GM04504 (cell line): ENCODE measurements at regions not wholly inside any gene's neighbourhood (a gene's known extent, or its start where the extent isn't known, plus 50 kb on each side); places are given as distances from the start of the nearest gene placed in this dataset.
"Not testable (repeated sequence)": the region's sequence is repeated elsewhere in the genome, so short reads cannot be mapped to it uniquely, and the experiment has no call there.

Experiments
- DNase-seq: peaks from one replicate; pipeline ENCODE4 v3.0.0-alpha.2; 2012; ENCODE audit warnings: low read depth

DNA sequence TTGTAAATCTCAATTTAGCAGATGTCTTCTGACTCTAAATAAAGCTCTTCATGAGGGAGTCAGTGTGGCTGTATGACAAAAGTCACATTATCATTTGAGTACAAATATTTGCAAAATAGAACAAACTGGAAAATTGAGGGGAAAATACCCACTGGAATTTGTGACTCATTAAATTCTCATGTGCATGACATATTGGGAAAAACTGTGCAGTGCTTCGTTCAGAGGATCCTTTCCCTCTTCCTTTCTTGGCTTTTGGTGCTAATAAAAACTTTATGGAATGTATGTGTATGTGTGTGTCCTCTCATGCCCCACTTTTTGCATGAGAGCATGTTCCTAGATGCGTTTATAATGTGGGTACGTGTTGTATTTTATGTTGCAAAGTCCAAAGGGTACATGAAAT lies 267.8 kb downstream of the KTN1 start:
- no peak for DNase-seq

DNA sequence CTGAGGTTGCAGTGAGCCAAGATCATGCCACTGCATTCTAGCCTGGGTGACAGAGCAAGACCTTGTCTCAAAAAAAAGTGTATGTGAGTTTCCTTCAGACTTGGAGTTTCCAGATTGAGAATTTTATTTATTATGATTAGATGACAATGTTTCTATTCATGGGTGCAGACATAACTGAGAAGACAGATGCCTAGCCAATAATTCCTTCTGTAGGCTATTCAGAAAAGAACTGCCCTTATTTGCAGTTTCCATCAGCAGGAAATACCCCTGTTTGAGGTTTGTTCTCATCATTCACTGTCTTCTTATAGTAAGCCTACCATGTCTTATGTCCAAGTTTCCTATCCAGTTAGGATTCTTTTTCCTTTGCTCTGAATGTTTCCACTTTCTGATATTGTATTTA lies 269.0 kb downstream of the KTN1 start:
- DNase-seq: no peak

DNA sequence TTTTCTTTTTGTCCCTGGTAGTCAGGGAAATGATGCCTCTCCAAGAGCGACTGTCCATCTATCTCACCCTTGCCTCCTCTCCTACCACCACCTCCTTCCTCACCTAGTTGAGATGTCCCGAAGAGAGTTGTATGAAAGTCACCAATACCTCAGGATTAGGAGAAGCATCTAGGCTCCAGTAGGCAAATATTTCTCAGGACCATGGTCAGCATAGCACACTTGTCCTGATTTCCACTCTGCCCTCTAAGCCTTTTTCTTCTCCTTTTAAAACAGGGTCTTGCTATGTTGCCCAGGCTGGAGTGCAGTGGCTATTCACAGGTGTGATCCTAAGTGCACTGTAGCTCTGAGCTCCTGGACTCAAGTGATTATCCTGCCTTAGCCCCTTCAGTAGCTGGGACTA lies 268.4 kb upstream of the PELI2 start:
- DNase-seq: no peak

DNA sequence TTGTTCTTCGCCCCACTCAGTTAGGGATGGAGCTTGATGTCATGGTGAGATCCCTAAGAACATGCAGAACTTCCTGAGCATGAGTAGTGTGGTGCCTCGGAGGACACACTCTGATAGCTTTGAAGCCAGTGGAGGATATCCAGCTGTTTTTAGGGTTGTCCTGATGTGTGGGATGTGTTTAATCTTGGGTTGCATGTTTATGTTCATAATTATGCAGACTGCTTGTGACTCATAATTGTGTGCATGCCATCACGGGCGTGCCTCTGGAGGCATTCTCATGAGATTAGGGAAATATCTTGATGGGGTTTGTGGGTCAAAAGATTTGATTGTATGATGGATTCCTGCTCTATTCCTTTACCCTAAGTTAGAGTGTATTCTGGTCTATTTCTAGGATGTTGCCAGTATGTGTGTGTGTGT lies 267.4 kb upstream of the PELI2 start:
- DNase-seq: no peak

DNA sequence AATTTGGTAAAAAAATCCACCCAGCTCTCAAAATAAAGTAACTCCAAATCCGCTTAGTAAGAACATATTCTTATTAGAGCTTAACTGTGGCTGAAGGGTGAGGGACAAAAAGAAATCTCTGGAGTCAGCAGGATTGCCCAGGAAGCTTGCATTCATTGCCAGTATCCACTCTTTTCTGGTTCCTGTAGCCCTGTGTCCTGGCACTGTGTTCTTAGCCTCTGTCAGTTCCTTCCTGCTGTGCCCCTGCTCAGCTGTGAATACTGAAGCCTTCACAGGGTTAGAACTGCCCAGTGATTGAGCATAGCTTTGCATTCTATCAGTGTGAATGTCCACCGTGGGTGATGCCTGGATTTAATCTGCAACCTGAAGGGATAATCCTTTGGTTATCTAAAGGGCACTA lies 266.9 kb upstream of the PELI2 start:
- DNase-seq: no peak

DNA sequence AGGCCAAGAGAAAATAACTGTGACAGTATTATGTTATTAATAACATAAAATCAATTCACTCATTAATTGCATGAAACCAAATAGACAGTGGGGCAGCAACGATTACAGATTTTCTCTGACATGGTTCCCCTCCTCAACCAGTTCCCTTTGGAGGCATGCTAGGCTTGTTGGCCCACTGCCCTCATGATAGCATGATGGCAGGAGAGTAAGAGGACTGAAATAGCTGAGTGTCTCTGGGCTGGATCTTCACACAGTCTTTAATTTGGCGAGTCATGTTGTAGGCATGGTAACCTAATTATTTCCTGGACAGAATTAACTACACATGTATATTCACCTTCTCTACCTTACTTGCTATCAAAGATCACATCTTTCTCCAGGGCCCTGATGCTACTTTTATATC lies 266.2 kb upstream of the PELI2 start:
- DNase-seq: no peak

DNA sequence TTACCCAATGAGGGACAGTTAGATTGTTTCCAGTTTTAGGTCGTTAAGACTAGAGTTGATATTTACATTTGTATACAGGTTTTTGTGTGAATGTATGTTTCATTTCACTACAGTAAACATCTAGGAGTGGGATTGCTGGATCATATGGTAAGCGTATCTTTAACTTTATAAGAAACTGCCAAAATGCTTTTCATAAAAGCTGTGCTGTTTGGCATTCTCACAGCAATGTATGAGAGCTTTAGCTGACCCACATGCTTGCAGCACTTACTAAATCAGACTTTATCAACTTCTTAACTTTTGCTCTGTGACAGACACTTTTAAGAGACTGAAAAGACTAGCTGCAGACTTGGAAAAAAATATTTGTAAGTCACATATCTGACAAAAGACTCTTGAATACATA lies 262.5 kb upstream of the PELI2 start:
- DNase-seq: no peak

DNA sequence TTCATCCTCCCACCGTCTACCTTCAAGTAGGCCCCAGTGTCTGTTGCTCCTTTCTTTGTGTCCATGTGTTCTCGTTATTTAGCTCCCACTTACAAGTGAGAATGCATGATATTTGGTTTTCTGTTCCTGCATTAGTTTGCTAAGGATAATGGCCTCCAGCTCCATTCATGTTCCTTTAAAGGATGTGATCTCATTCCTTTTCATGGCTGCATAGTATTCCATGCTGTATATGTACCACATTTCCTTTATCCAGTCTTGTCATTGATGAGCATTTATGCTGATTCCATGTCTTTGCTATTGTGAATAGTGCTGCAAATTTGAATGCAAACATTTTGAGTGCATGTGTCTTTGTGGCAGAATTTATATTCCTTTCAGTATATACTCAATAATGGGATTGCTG lies 259.6 kb upstream of the PELI2 start:
- no peak for DNase-seq

DNA sequence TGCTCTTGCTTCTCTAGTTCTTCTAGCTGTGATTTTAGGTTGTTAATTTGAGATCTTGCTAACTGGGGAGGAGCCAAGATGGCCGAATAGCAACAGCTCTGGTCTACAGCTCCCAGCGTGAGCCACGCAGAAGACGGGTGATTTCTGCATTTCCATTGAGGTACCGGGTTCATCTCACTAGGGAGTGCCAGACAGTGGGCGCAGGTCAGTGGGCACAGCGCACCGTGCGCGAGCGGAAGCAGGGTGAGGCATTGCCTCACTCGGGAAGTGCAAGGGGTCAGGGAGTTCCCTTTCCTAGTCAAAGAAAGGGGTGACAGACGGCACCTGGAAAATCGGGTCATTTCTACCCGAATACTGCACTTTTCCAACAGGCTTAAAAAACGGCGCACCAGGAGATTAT lies 256.6 kb upstream of the PELI2 start:
- not testable (repeated sequence) for DNase-seq

DNA sequence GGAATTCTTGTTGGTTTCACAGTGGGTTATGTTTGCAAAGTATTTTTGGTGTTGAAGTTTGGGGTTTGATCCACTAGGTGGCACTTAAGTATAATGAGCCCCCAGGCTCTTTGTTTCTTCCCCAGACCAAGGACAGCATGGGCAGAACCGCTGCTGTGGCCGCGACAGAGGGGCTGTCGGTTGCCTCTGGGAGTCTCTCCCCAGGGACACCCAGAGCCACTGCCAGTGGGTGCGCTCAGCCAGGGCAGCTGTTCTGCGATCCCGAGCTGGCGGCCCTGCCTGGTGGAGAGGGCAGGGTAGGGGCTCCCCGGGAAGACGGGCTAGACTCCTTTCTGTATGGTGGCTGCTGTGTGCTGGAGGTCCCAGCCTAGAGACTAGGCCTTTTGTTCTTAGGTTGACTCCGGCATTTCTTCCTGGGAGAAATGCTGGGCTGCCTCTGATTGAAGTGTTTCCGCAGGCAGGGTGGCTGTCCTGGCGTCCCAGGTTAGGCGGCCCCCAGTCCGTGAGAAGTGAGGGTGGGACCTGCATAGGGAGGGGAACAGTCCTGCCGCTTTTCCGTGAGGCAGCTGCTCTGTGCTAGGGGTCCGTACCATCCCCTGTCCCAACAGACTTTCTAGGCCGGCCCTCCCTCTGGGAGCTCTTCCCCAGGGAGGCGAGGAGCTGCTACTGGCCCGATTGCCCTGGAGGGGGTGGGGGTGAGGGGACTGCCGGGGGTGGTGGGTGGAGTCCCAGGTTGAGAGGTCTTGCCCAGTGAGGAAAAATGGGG lies 253.1 kb upstream of the PELI2 start:
- DNase-seq: no peak

DNA sequence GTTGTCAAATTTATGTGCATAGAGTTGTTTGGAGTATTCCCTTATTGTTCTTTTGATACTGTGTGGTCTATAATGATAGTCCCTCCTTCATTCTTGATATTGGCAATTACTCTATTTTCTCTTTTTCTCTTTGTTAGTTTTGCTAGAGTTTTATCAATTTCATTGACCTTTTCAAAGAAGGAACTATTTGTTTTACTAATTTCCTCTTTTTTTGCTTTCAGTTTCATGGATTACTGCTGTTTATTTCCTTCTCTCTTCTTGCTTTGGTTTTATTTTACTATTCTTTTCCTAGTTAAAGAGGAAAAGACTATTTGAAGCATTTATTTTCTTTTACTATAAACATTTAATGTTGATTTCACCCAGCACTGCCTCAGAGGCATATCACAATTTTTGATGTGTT lies 250.9 kb upstream of the PELI2 start:
- DNase-seq: no peak

DNA sequence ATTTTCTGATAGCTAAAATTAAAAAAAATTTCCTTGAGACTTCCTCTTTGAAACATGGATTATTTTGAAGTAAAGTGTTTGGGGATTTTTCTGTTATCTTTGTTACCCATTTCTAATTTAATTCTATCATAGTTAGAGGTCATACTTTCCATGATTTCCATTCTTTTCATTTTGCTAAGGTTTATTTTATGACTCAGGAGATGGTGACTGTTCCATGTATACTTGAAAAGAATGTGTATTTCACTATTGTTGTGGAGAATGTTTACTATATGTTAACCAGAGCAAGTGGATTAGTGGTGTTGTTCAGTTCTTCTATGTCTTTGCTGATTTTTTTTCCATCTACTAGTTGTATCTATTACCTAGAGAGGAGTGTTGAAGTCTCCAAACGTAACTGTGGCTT lies 250.5 kb upstream of the PELI2 start:
- no peak for DNase-seq

DNA sequence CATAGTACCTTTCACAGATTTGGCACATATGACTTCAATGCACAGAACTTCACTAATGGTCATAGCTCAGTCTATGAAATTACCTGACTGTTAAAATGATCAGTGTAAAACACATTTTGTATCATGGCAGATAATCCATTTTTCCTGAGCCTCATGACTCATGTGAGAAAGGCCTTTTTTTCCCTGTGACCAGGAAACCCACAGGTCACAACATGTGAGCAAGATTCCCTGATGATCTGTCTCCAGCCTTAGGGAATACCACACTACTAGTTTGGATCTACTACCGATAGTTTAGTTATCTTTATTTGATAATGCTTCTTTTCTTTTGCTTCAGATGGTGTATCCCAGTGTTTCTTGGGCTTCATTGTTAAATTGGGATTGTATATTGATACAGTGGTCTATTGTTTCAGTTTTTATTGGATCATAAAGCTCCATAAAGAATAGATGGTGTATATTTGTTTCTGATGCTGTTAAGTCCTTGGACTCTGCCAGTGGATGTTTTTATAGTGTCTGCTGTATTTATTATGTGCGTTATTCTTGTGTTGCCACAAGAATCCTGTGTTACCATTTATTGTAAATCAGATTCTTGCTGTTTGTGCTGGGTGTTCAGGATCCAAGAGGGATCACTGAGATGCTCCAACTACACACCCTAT lies 248.7 kb upstream of the PELI2 start:
- no peak for DNase-seq

DNA sequence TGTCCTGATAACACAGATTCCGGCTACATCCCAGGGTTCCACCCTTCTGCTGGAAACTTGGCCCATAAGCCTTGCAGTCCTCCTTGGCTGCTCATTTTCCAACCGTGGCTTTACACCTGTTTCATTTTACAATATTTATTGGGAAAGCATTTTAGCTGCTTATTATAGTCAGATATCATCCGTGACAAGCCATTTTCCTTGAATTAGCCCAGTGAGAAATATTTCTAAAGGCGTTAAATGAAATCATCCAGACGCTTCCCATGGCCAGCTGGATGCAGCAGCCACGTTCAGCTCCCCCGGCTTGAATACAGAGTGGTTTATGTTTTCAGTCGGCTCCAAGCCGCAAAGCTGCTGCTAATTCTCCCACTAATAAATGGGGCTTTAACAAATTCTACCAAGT lies 245.0 kb upstream of the PELI2 start:
- DNase-seq: no peak

DNA sequence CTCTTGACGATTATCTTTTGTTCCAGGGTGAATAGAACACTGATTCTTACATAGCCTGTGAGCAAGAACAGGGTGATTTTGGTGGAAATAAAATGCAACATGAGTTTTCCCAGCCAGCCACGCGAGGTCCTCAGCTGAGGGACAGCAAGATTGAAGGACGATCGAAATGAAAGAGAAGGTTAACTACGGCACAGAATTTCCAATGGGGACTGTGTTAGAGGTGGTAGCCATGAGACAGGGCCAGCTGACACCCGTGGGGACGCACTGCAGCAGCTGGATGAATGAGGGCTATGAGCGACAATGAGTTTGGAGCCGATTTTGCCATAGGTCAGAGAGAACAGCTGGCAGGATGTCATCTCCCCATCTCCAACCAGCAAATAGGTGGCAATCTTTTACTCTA lies 243.4 kb upstream of the PELI2 start:
- no peak for DNase-seq

DNA sequence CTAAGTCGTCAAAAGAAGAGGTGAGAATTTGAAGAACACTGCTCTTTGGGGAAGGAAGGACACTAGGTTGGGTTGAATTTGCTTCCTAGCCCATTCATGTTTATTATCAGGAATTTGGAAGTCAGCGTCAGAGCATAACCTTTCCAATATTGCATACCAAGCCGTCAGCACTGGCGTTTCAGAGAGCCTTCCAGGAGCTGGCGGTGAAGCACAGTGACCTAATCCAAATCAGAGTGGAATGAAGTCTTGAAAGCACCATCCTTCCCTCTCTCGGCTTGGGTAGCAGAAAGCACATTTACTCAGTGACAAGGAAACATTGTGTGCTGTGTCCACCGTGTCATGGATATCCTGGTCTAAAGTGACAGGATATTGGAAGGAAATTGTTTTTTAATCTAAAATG lies 240.3 kb upstream of the PELI2 start:
- no peak for DNase-seq

DNA sequence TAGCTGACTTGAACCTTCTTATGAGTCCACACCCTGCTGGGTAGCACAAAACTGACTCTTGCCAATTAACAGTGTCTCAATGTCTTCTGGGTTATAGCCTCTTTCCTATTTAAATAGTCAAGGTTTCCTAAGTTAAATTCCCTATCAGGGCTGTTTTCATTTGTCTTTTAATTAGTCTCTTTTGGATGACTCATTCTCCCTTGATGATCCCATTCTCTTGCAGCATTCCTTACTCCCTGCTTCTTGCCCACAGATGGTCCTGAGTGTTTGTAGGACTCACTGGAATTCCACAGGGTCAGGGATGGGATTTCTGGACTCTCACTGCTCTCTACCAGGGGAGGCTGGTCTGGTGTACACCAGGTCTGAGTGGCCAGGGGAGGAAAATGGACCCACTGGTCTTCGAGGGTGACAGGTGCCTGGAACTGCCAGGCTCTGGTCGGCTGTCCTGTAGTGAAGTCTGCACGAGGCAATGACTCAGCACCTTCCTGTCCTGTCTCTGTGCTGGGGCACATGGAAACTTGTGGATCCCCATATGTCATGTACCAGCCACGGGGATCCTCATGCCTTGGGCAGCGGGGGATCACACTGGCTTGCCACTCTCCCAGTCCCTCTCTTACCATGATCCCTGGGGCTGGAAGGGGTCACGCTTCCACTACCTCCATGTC lies 236.5 kb upstream of the PELI2 start:
- DNase-seq: no peak

DNA sequence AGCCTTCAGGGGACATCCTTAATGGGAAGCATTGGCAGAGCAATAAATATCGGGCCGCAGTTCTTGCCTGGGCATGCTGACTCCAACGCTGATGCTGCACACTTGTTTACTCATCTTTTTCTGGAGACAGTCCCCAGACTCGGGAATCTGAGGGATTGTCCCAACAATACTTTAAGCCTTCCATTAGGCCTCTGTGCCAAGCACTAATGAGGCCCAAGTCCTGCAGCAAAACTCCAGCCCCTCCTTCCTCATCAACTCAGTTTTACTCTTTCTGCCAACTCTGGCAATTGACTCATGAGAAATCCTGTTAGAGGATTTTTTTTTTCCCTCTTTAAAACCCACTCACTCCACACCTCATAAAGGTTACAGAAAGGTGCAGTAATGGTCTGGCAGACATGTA lies 233.4 kb upstream of the PELI2 start:
- DNase-seq: no peak

DNA sequence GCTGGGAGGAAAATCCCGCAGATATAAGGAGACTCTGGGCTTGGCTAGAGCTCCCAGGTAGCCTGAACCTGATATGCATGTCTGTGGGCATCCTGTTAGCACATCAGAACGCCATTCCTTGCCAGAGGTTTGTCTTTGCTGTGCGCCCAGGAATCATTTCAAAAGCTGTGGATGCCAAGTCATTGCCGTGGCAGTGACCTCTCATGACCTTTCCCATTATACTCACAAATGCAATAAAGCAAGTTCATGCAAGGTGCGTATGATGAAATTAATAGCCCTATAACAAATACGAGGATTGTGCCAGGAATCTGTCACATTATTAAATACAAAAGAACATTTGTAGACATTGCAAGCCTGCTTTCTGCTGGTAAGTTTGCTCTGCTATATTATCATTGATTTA lies 229.1 kb upstream of the PELI2 start:
- no peak for DNase-seq

DNA sequence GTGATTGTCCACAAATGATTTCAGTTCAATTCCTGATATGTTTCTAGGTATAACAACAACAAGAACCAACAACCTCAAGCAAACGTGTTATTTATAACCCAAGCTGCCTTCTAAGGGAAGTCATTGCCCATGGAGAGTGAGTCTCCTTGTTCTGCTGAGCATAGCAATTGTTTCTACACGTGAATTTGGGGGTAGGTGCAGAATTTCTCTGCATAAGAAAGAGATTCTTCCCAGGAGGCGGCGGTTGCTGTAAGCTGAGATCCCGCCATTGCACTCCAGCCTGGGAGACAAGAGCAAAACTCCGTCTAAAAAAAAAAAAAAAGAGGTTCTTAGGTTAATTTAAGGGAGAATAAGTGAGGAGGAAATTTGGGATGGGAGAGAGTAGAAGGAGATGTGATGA lies 226.5 kb upstream of the PELI2 start:
- DNase-seq: no peak

DNA sequence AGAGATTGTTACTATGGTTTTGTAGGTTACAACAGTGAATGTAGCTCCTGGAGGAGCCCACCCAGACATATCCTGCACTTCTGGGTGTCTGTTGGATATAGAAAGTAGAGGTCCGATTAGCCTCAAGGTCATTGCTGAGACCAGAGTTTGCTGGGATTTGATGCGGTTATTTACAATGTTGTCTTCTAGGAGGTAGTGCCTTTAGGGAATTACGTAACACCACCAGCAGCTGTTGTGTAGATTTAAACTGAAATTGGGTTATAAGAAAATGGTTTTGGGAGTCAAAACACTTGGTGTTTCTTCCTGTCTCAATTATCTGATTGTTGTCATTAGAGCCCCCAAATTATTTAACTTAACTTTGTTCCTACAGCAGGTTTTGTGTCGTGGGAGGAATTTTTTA lies 225.3 kb upstream of the PELI2 start:
- DNase-seq: no peak

DNA sequence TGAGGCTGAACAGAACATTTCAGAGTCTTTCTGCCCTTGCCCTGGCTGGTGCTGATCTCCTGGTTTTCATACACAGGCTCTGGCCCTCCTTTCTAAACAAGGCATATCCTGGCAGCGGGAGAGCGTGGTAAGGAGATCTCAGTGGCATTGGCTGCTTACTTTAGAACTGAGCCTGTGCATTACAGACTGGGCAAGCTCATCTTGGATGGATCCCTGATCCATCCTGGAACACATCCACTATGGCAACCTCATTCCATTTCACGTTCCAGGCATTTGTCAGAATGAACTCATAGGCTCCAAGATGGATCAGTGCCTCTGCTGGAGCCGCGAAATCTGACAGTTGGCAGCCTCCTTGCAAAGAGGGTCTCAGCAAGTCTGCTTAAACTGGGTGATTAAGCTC lies 224.5 kb upstream of the PELI2 start:
- no peak for DNase-seq

DNA sequence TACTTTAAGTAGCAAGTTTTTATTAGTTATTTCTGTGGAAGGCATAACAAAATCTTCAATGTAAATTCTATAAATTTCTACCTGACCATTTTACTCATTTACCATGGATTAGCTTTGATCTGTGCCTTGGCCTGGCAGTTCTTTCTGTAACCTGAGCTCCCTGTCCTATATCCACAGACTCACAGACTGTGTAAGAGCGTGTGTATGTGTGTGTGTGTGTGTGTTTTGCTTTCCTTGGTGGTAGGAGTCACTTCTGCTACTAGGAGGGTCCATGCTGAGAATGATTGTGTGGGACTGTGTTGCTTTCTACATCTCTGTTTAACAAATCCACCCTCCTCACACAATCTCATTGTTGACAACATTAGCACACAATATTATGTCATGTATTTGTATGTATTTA lies 221.2 kb upstream of the PELI2 start:
- no peak for DNase-seq

DNA sequence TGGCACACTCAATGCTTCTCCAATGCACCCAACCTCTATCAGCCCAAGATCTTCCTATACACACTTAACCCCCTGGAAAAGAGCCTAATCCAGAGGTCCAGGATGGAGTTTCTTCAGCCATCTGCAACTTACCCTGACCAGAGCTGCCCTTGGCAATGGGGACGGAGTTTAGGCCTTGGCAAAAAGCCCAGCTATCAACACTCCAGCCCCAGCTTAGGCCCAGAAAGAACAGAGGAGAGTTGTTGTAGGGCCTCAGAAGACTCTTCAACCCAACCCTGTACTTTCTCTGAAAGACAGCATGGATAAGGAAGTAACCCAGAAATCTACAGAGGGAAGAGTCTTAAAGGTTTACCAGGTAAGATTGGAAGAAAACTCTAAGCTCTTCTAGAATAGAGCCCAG lies 219.3 kb upstream of the PELI2 start:
- no peak for DNase-seq
